IPS-20b (cell line): ENCODE measurements at regions not wholly inside any gene's neighbourhood (a gene's known extent, or its start where the extent isn't known, plus 50 kb on each side); places are given as distances from the start of the nearest gene placed in this dataset.

Experiments used
- H3K27ac ChIP-seq: one replicate; pipeline ENCODE4 v1.5.1; 2013; ENCODE audit warnings: low read length
- H3K27me3 ChIP-seq: 2 replicates; pipeline ENCODE4 v1.6.1; 2013; ENCODE audit warnings: mild to moderate bottlenecking, low read length, inconsistent platforms; ENCODE audit not compliant: insufficient read depth
- H3K36me3 ChIP-seq: 2 replicates; pipeline ENCODE4 v1.6.1; 2013; ENCODE audit warnings: low read depth, mild to moderate bottlenecking, inconsistent platforms, low read length, moderate library complexity; ENCODE audit not compliant: insufficient read depth
- H3K4me1 ChIP-seq: 2 replicates; pipeline ENCODE4 v1.6.1; 2013; ENCODE audit warnings: mild to moderate bottlenecking, control low read depth, inconsistent platforms, low read length, moderate library complexity; ENCODE audit not compliant: insufficient read depth
- H3K4me3 ChIP-seq: 2 replicates; pipeline ENCODE4 v1.5.1; 2013; ENCODE audit warnings: mild to moderate bottlenecking, low read length, inconsistent platforms
- H3K9ac ChIP-seq: 2 replicates; pipeline ENCODE4 v1.6.1; 2013; ENCODE audit warnings: low read depth, mild to moderate bottlenecking, inconsistent platforms, low read length, moderate library complexity
- H3K9me3 ChIP-seq: 2 replicates; pipeline ENCODE4 v1.6.1; 2013; ENCODE audit warnings: mild to moderate bottlenecking, low read depth, low read length, inconsistent platforms; ENCODE audit not compliant: insufficient read depth

DNA sequence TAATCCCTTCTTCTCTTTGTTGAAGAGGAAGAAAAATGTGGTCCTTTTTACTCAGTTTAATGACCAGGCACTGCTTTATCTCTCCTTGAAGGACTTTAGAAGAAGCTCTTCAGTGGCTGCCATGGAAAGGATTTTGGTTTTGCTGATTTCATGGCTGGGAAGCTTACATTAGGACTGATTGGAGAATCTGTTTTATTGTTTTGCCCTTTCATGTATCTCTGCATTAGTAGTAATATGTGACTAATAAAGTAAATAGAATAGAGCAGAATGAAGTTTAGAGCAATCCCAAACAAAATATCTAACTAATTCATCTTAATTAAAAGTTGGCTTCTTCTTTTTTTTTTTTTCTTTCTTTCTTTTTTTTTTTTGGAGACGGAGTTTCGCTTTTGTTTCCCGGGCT lies 502.9 kb downstream of the HAO1 start:
- Histone ChIP-seq H3K9ac (no peak overlapping the region), H3K4me3 (no peak overlapping the region), H3K27me3 (no peaks in the 10 kb centered on the region), H3K9me3 (no peaks in the 10 kb centered on the region), H3K27ac (no peak overlapping the region), H3K36me3 (no peaks in the 10 kb centered on the region), H3K4me1 (no peaks in the 10 kb centered on the region)

DNA sequence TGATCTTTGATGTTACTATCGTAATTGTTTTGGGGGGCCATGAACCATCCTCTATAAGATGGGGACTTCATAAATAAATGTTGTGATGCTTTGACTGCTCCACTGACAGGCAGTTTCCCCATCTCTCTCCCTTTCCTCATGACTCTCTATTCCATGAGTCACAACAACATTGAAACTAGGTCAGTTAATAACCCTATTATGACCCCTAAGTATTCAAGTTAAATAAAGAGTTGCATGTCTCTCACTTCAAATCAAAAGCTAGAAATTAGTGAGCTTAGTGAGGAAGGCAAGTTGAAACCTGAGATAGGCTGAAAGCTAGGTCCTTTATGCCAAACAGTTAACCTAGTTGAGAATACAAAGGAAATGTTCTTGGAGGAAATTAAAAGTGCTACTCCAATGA lies 491.0 kb downstream of the HAO1 start:
- no peak overlapping the region for H3K4me3 ChIP-seq
- H3K36me3 ChIP-seq, result no peaks in the 10 kb centered on the region
- no peak overlapping the region for H3K27ac ChIP-seq
- H3K9ac ChIP-seq, result no peak overlapping the region
- no peaks in the 10 kb centered on the region for H3K4me1 ChIP-seq
- no peaks in the 10 kb centered on the region for H3K27me3 ChIP-seq
- H3K9me3 ChIP-seq, result no peaks in the 10 kb centered on the region

DNA sequence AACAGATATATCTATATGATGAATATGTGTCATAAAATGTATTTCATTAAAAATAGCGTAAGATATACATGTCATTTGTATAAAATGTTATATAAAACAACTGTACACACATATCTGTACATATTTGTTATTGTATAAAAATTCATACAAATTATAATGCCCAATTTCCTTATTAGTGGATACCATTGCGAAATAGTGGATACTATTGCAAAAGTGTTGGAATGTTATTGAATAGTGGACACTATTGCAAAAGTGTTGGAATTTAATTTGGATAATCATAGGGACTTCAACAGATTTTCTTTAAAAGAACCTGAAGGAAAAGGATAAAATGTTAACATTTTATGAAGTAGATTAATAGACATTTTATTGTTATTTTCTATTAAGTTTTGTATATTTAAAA lies 487.4 kb downstream of the HAO1 start:
- no peak overlapping the region for H3K9ac ChIP-seq
- no peak overlapping the region for H3K4me3 ChIP-seq
- H3K27me3 ChIP-seq, result no peaks in the 10 kb centered on the region
- H3K4me1 ChIP-seq, result no peaks in the 10 kb centered on the region
- H3K27ac ChIP-seq, result no peak overlapping the region
- no peaks in the 10 kb centered on the region for H3K9me3 ChIP-seq
- no peaks in the 10 kb centered on the region for H3K36me3 ChIP-seq

DNA sequence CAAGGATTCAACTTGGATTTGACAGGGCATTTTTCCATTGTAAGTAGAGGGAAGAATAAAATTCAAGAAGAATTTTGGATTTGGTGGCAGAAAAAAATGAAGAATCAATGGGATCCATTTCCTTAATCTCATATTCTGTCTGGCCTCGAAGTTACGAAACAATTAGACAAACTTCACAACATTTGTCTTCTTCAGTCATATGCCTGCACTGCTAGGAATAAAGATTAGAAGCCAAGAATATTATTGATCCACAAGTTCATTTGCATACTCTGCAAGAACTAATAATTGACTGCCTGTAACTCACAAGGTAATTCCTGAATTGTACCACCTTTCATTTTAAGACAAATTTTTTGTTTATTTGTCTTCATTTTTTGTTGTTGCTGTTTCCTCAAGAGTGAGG lies 486.2 kb downstream of the HAO1 start:
- Histone ChIP-seq H3K36me3 (no peaks in the 10 kb centered on the region), H3K4me3 (no peak overlapping the region), H3K27ac (no peak overlapping the region), H3K9ac (no peak overlapping the region), H3K4me1 (no peaks in the 10 kb centered on the region), H3K9me3 (no peaks in the 10 kb centered on the region), H3K27me3 (no peaks in the 10 kb centered on the region)

DNA sequence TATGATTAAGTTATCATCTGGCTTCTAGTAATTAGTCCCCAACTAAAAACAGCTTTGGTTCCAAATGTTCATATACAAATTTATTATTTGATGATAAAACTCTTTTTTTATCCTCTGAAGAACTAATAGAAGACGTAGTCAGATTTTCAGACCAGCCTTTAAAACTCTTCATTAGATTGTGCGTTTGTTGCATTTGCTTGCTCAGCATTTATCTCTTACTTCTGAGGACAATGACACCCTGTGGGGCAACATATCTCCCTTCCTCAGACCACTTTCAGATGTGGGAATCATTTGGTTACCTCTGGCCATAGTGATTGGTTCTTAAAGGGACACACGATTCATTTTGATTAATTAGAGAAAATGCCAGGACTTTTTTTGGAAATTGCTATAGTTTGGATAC lies 481.8 kb downstream of the HAO1 start:
- Histone ChIP-seq H3K4me1 (no peaks in the 10 kb centered on the region), H3K9me3 (no peaks in the 10 kb centered on the region), H3K9ac (no peak overlapping the region), H3K27me3 (no peaks in the 10 kb centered on the region), H3K27ac (no peak overlapping the region), H3K4me3 (no peak overlapping the region), H3K36me3 (no peaks in the 10 kb centered on the region)

DNA sequence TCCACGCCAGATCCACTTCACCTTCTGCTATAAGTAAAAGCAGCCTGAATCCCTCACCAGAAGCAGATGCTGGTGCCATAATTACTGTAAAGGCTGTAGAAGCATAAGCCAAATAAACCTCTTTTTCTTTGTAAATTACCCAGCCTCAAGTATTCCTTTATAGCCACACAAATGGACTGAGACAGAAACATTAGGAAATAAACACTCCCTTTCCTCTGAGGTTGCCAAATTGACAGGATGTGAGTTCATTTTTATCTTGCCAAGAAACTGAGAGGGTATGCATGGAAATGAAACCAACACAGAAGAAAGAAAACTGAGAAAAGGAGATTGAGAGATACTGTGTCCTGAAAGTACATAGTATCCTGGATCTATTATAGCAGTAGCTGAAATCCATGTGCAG lies 481.2 kb downstream of the HAO1 start:
- H3K4me1 ChIP-seq, result no peaks in the 10 kb centered on the region
- no peaks in the 10 kb centered on the region for H3K9me3 ChIP-seq
- H3K4me3 ChIP-seq, result no peak overlapping the region
- no peaks in the 10 kb centered on the region for H3K36me3 ChIP-seq
- no peaks in the 10 kb centered on the region for H3K27me3 ChIP-seq
- H3K9ac ChIP-seq, result no peak overlapping the region
- no peak overlapping the region for H3K27ac ChIP-seq

DNA sequence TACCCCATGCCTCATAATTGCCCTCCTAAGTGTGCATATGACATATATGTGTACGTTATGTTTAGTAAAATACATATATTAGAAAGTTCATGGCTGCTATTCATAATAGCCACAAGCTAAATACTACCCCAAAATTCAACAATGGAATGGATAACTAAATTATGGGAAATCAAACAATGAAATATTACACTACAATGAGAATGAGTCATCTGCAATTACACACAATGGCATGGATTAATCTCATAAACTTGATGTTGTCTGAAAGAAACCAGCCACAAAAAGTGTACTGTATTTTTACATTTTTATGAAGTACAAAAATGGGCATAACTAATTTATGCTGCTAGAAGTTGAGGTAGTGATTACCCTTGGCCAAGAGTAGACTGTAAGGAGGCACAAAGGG lies 477.0 kb downstream of the HAO1 start:
- no peak overlapping the region for H3K27ac ChIP-seq
- H3K4me3 ChIP-seq, result no peak overlapping the region
- H3K27me3 ChIP-seq, result no peaks in the 10 kb centered on the region
- no peaks in the 10 kb centered on the region for H3K36me3 ChIP-seq
- no peaks in the 10 kb centered on the region for H3K9me3 ChIP-seq
- H3K4me1 ChIP-seq, result no peaks in the 10 kb centered on the region
- H3K9ac ChIP-seq, result no peak overlapping the region

DNA sequence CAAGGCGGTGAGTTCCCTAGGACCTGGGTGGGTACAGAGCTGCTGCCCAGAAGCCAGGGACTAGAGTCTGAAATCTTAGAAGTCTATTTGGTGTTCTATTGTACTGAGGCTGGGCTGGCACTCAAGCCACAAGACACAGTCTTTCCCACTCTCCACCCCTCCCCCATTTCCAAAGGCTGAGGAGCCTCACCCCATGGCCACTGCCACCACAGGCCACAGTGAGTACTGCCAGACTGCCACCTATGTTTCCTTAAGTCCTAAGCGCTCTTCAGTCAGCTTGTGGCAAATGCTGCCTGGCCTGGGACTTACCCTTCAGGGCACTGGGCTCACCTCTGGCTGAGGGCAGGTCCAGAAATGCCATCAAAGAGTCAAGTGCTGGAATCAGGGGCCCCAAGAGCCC lies 469.3 kb downstream of the HAO1 start:
- no peak overlapping the region for H3K4me3 ChIP-seq
- no peaks in the 10 kb centered on the region for H3K9me3 ChIP-seq
- no peaks in the 10 kb centered on the region for H3K27me3 ChIP-seq
- H3K27ac ChIP-seq, result no peak overlapping the region
- no peak overlapping the region for H3K9ac ChIP-seq
- H3K4me1 ChIP-seq, result no peaks in the 10 kb centered on the region
- no peaks in the 10 kb centered on the region for H3K36me3 ChIP-seq

DNA sequence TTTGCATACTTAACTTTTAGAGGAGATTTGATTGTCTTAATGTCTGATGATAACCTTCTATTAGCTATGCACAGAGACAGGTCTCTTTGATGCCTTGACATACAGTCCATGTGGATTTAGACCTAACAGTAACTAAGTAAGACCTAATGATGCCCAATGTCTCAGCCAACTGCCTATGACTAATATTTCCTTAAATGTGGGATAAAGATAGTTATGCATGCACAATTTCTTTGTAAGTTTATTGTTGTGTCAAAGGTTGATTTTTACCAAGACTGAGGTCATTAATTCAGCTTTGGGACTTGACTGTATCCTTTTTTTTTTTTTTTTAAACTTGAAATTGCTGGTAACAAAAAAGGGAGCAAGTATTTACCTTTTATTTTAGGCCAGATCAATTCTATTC lies 450.0 kb downstream of the HAO1 start:
- 0 out of 2 replicates have a peak, but pooled peaks cover 6% of the 10 kb centered on the region for H3K4me1 ChIP-seq
- H3K9me3 ChIP-seq, result no peaks in the 10 kb centered on the region
- H3K36me3 ChIP-seq, result no peaks in the 10 kb centered on the region
- H3K9ac ChIP-seq, result no peak overlapping the region
- no peak overlapping the region for H3K4me3 ChIP-seq
- H3K27me3 ChIP-seq, result no peaks in the 10 kb centered on the region
- no peak overlapping the region for H3K27ac ChIP-seq

DNA sequence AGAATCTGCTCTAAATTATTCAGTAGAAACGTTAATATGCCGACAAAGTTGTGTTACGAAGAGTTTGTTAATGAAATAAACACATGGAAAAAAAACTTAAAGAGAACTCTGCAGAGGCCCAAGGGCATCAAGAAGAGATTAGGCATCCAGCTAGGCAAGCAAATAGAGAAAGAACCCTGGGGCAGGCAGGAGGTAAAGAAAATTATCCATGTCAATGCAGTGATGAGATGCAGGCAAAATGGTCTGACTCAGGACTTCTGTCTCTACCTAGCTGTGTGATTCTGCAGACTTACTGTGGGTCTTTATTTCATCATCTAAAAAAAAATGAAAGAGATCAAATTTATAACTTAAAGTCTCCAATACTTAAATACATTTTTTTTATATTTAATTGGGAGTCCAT lies 448.0 kb downstream of the HAO1 start:
- H3K4me1 ChIP-seq, result 0 out of 2 replicates have a peak, but pooled peaks cover 6% of the 10 kb centered on the region

DNA sequence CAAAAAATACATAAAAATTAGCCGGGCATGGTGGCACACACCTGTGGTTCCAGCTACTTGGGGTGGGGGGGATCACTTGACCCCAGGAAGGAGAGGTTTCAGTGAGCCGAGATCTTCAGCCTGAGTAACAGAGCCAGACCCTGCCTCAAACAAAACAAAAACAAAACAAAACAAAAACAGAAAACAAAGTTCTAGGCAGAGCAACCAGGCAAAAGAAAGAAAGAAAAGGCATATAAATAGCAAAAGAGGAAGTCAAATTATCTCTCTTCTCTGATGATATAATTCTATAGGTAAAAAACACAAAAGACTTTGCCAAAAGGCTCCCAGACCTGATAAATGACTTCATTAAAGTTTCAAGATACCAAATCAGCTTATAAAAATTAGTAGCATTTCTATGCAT lies 446.9 kb downstream of the HAO1 start:
- Histone ChIP-seq H3K9ac (no peak overlapping the region), H3K36me3 (no peaks in the 10 kb centered on the region), H3K4me3 (no peak overlapping the region), H3K9me3 (no peaks in the 10 kb centered on the region), H3K27me3 (no peaks in the 10 kb centered on the region), H3K4me1 (0 out of 2 replicates have a peak, but pooled peaks cover 6% of the 10 kb centered on the region), H3K27ac (no peak overlapping the region)

More for the DNA sequence above, 448.0 kb downstream of the HAO1 start:
- H3K4me3 ChIP-seq, result no peak overlapping the region
- H3K27ac ChIP-seq, result no peak overlapping the region
- no peaks in the 10 kb centered on the region for H3K36me3 ChIP-seq
- no peak overlapping the region for H3K9ac ChIP-seq
- no peaks in the 10 kb centered on the region for H3K27me3 ChIP-seq
- H3K9me3 ChIP-seq, result no peaks in the 10 kb centered on the region

DNA sequence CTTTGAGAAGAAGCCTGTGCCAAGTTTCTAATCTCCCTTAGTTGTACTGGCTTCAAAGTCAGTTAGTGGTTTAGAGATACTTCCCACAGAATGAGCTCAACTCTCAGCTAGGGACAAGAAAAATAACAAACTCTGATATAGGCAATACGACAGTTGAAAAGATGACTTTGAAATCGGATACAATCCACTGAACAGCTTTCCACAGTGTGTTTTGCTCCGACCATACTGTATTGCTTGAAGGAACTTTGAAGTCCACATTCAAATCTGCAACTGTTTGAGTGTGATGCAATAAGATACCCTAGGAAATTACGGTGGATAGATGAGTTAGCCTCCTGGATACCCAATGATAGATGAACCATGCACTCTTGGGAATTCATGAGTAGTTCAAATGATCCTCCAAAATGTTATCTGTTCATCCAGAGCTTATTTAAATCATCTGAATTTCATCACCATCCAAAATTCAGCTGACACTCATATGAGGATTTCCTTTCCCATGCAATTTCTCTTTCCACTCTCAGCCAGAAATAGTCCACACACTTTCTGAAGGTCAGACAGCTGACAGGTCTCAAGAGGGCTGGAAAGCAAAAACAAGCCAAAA lies 443.8 kb downstream of the HAO1 start:
- no peak overlapping the region for H3K4me3 ChIP-seq
- H3K9ac ChIP-seq, result no peak overlapping the region
- no peaks in the 10 kb centered on the region for H3K36me3 ChIP-seq
- no peaks in the 10 kb centered on the region for H3K27me3 ChIP-seq
- H3K27ac ChIP-seq, result no peak overlapping the region
- H3K9me3 ChIP-seq, result no peaks in the 10 kb centered on the region
- 0 out of 2 replicates have a peak, but pooled peaks cover 6% of the 10 kb centered on the region for H3K4me1 ChIP-seq
